GM12874 (cell line): ENCODE measurements at regions not wholly inside any gene's neighbourhood (a gene's known extent, or its start where the extent isn't known, plus 50 kb on each side); places are given as distances from the start of the nearest gene placed in this dataset.

ENCODE experiments used
- TF ChIP-seq, protein P1 (sequence below): IDR thresholded peaks from 2 replicates; pipeline ENCODE4 v1.5.1; 2011; ENCODE audit warnings: low read depth, mild to moderate bottlenecking, control low read depth, low read length, moderate library complexity; ENCODE audit not compliant: insufficient read depth

GRCh38 chr13:22108283-22108942, 437.5 kb downstream of the FGF9 start:
- TF ChIP-seq, protein P1, sequence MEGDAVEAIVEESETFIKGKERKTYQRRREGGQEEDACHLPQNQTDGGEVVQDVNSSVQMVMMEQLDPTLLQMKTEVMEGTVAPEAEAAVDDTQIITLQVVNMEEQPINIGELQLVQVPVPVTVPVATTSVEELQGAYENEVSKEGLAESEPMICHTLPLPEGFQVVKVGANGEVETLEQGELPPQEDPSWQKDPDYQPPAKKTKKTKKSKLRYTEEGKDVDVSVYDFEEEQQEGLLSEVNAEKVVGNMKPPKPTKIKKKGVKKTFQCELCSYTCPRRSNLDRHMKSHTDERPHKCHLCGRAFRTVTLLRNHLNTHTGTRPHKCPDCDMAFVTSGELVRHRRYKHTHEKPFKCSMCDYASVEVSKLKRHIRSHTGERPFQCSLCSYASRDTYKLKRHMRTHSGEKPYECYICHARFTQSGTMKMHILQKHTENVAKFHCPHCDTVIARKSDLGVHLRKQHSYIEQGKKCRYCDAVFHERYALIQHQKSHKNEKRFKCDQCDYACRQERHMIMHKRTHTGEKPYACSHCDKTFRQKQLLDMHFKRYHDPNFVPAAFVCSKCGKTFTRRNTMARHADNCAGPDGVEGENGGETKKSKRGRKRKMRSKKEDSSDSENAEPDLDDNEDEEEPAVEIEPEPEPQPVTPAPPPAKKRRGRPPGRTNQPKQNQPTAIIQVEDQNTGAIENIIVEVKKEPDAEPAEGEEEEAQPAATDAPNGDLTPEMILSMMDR, result no peak

GRCh38 chr13:22108979-22109378, 438.1 kb downstream of the FGF9 start:
- TF ChIP-seq, protein P1, result no peak

- TF ChIP-seq, protein P1, result no peak
Observed at GRCh38 chr13:22110368-22110767, 439.5 kb downstream of the FGF9 start.

DNA sequence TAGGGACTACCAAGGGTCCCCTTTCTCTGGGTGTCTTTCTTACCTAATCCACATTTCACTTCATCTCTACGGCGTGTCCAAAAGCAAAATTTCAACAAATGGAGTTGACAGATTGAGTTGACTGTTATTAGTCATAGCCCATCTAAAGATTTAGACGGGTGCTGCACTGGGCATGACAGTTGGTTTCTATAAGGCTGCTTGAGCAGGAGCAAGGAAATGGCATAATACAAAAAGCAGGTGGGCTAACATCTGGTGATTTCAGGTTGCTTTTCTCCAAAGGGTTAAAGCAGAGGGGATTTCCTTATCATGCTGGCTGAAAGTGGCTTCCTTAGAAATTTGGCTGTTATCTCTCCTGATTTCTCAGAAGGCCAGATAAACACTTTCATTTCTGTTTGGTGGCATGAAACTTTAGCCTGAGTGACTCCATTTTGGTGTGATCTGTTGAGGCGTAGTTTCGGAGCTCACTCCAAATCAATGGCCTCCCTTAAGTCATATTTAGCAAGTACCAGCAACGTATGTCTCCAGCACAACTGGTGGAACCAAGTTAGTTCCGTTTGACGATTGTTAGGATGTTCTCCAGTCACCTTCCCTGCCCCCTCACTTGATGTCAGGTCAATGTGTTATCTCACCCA, 440.4 kb downstream of the FGF9 start:
- TF ChIP-seq, protein P1, result no peak

GRCh38 chr13:22111961-22112360, 441.1 kb downstream of the FGF9 start:
- TF ChIP-seq, protein P1, result no peak

DNA sequence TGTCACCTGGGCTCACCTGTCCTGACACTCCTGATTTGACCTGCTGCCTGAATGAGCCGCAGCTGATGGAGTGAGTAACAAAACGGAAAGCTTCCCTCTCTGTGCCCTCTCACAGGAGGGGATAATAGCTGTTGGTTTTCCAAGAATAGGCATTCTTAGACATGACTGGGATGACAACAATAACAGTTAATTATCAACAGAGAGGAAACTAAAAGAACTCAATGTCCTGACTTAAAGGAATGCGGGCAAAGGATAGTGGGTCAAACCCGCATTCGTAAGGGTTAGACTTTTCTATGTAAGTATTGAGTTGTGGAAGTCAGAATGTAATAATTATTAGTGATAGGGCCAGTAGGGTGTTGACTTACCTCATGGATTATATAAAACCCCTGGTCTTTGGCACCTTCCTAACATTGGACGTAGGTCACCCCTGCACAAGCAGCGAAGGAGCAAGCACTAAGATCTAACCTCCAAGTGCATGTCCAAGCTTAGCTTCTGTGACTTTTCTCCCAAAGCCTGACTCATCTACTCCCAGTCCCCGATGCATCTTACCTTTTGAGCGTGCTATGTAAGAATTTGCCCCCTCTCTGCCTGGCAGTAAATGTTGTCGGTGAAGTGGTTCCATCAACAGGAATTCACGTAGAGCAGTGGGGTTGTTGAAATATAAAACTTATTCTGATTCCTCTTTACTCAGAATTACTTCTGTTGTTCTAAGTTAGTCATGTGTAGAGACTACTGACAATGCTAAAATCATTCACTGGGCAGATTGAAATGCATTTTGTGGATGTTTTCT, 442.3 kb downstream of the FGF9 start:
- TF ChIP-seq, protein P1, result no peak

- TF ChIP-seq, protein P1, result no peak
Observed at GRCh38 chr13:22114630-22115311, 443.9 kb downstream of the FGF9 start.
